ENCODE measurements at regions not wholly inside any gene's neighbourhood (a gene's known extent, or its start where the extent isn't known, plus 50 kb on each side); places are given as distances from the start of the nearest gene placed in this dataset.

- H4K20me1 ChIP-seq (ENCODE audit: insufficient read depth, low read length): no peaks in the 10 kb centered on the region
- H3K4me2 ChIP-seq (ENCODE audit: insufficient read depth, low read length): no peak overlapping the region
- H3K27me3 ChIP-seq (ENCODE audit: insufficient read depth, low read length): no peaks in the 10 kb centered on the region
- no peak for TF ChIP-seq CTCF (IDR thresholded peaks at IDR 0.05; ENCODE audit: extremely low read depth, low read depth, low read length)
- no peak overlapping the region for H3K27ac ChIP-seq (ENCODE audit: low read depth, low read length)
- no peak for DNase-seq (ENCODE audit: insufficient read length, low spot score, missing footprints)
- no peaks in the 10 kb centered on the region for H3K4me1 ChIP-seq (ENCODE audit: insufficient read depth, low read length)
- H3K79me2 ChIP-seq (ENCODE audit: insufficient read depth, low read length): no peaks in the 10 kb centered on the region
- no peaks in the 10 kb centered on the region for H3K36me3 ChIP-seq (ENCODE audit: insufficient read depth, low read length)
- no peak overlapping the region for H3K4me3 ChIP-seq (ENCODE audit: insufficient read depth, low read length)
- H2AFZ ChIP-seq (ENCODE audit: low read length): no peak overlapping the region
- H3K9me3 ChIP-seq (ENCODE audit: low read depth, low read length): no peaks in the 10 kb centered on the region
Observed at GRCh38 chr20:39596554-39596953, 634.4 kb downstream of the DHX35 start.

- H3K4me3 ChIP-seq (ENCODE audit: insufficient read depth, low read length): no peak overlapping the region
- no peaks in the 10 kb centered on the region for H3K27me3 ChIP-seq (ENCODE audit: insufficient read depth, low read length)
- no peak for DNase-seq (ENCODE audit: insufficient read length, low spot score, missing footprints)
- H3K79me2 ChIP-seq (ENCODE audit: insufficient read depth, low read length): no peaks in the 10 kb centered on the region
- no peaks in the 10 kb centered on the region for H3K9me3 ChIP-seq (ENCODE audit: low read depth, low read length)
- no peaks in the 10 kb centered on the region for H4K20me1 ChIP-seq (ENCODE audit: insufficient read depth, low read length)
- no peak overlapping the region for H3K4me2 ChIP-seq (ENCODE audit: insufficient read depth, low read length)
- no peaks in the 10 kb centered on the region for H3K36me3 ChIP-seq (ENCODE audit: insufficient read depth, low read length)
- H2AFZ ChIP-seq (ENCODE audit: low read length): no peak overlapping the region
- no peaks in the 10 kb centered on the region for H3K4me1 ChIP-seq (ENCODE audit: insufficient read depth, low read length)
- no peak for TF ChIP-seq CTCF (IDR thresholded peaks at IDR 0.05; ENCODE audit: extremely low read depth, low read depth, low read length)
- H3K27ac ChIP-seq (ENCODE audit: low read depth, low read length): no peak overlapping the region
Observed at GRCh38 chr20:39592371-39592770, 630.2 kb downstream of the DHX35 start.

- Histone ChIP-seq H3K27ac (ENCODE audit: low read depth, low read length) (no peak overlapping the region), H3K4me3 (ENCODE audit: insufficient read depth, low read length) (no peak overlapping the region), H3K27me3 (ENCODE audit: insufficient read depth, low read length) (no peaks in the 10 kb centered on the region), H3K4me1 (ENCODE audit: insufficient read depth, low read length) (no peaks in the 10 kb centered on the region), H4K20me1 (ENCODE audit: insufficient read depth, low read length) (no peaks in the 10 kb centered on the region), H3K4me2 (ENCODE audit: insufficient read depth, low read length) (no peak overlapping the region), H3K9me3 (ENCODE audit: low read depth, low read length) (no peaks in the 10 kb centered on the region), H3K79me2 (ENCODE audit: insufficient read depth, low read length) (no peaks in the 10 kb centered on the region), H3K36me3 (ENCODE audit: insufficient read depth, low read length) (no peaks in the 10 kb centered on the region), H2AFZ (ENCODE audit: low read length) (no peak overlapping the region)
- TF ChIP-seq CTCF (IDR thresholded peaks at IDR 0.05; ENCODE audit: extremely low read depth, low read depth, low read length): no peak
- DNase-seq (ENCODE audit: insufficient read length, low spot score, missing footprints): no peak
Observed at GRCh38 chr20:39588148-39588757, 626.1 kb downstream of the DHX35 start.

GRCh38 chr20:39581034-39581433, 618.9 kb downstream of the DHX35 start:
- no peak for TF ChIP-seq CTCF (IDR thresholded peaks at IDR 0.05; ENCODE audit: extremely low read depth, low read depth, low read length)
- H3K27ac ChIP-seq (ENCODE audit: low read depth, low read length): no peak overlapping the region
- H3K9me3 ChIP-seq (ENCODE audit: low read depth, low read length): no peaks in the 10 kb centered on the region
- DNase-seq (ENCODE audit: insufficient read length, low spot score, missing footprints): no peak
- H3K79me2 ChIP-seq (ENCODE audit: insufficient read depth, low read length): no peaks in the 10 kb centered on the region
- no peaks in the 10 kb centered on the region for H4K20me1 ChIP-seq (ENCODE audit: insufficient read depth, low read length)
- H3K27me3 ChIP-seq (ENCODE audit: insufficient read depth, low read length): no peaks in the 10 kb centered on the region
- no peak overlapping the region for H3K4me3 ChIP-seq (ENCODE audit: insufficient read depth, low read length)
- H2AFZ ChIP-seq (ENCODE audit: low read length): no peak overlapping the region
- no peak overlapping the region for H3K4me2 ChIP-seq (ENCODE audit: insufficient read depth, low read length)
- no peaks in the 10 kb centered on the region for H3K4me1 ChIP-seq (ENCODE audit: insufficient read depth, low read length)
- no peaks in the 10 kb centered on the region for H3K36me3 ChIP-seq (ENCODE audit: insufficient read depth, low read length)
